ENCODE measurements at regions not wholly inside any gene's neighbourhood (a gene's known extent, or its start where the extent isn't known, plus 50 kb on each side); places are given as distances from the start of the nearest gene placed in this dataset.

- no peak for TF ChIP-seq CTCF (IDR thresholded peaks at IDR 0.05; ENCODE audit: low read length)
- no peak for TF ChIP-seq EZH2 (optimal IDR thresholded peaks at IDR 0.05; ENCODE audit: low read depth, low read length)
- no peak for TF ChIP-seq EZH2phosphoT487 (IDR thresholded peaks at IDR 0.05; ENCODE audit: low read length)
Observed at GRCh38 chr2:59570818-59571217, 982.6 kb downstream of the BCL11A start.

All from MM.1S (cell line).